ENCODE measurements at regions not wholly inside any gene's neighbourhood (a gene's known extent, or its start where the extent isn't known, plus 50 kb on each side); places are given as distances from the start of the nearest gene placed in this dataset.

- Histone ChIP-seq H3K9me3 (peaks cover 0 to 7% (median 0%) of the 10 kb centered on the region in 12 donors), H3K36me3 (no peaks in the 10 kb centered on the region), H3K4me3 (no peak overlapping the region), H3K27ac (no peak overlapping the region), H3K4me1 (no peaks in the 10 kb centered on the region), H3K27me3 (no peaks in the 10 kb centered on the region)
- WGBS, 4 donors = 69 to 77% (median 73%) methylated on average over 3 of the region's 3 CpGs
- intact Hi-C loops (cut with DNase I) = no loop called here
- ATAC-seq (no peak), DNase-seq (no peak)
- TF ChIP-seq POLR2A (IDR thresholded peaks at IDR 0.05) = no peak
- TF ChIP-seq, protein P1, sequence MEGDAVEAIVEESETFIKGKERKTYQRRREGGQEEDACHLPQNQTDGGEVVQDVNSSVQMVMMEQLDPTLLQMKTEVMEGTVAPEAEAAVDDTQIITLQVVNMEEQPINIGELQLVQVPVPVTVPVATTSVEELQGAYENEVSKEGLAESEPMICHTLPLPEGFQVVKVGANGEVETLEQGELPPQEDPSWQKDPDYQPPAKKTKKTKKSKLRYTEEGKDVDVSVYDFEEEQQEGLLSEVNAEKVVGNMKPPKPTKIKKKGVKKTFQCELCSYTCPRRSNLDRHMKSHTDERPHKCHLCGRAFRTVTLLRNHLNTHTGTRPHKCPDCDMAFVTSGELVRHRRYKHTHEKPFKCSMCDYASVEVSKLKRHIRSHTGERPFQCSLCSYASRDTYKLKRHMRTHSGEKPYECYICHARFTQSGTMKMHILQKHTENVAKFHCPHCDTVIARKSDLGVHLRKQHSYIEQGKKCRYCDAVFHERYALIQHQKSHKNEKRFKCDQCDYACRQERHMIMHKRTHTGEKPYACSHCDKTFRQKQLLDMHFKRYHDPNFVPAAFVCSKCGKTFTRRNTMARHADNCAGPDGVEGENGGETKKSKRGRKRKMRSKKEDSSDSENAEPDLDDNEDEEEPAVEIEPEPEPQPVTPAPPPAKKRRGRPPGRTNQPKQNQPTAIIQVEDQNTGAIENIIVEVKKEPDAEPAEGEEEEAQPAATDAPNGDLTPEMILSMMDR (IDR thresholded peaks at IDR 0.05) = no peak
Measured at GRCh38 chr2:36087344-36087743, 268.2 kb upstream of the CRIM1 start.

DNA sequence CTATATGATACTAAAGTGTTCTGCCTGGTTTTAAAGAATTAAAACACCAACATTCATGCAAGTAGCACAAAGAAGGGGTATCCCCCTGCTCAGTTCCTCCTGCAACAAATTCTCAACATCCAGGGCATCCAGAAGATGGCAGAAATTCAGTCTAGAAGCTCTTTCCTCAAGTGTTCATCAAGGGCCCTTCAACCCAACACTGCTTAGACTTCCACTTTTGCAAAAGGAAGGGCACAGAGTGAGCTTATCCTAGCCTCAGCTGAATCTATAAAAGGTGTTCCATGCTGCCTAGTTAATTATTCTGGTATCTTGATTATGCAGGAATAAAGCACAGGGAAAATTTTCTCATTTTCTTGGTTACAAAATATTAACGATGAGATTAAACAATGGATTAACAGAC is 275.8 kb upstream of the CRIM1 start:
- 91 to 98% (median 93%) methylated on average over 1 of the region's 1 CpG for WGBS, 4 donors
- Histone ChIP-seq H3K27ac (no peak overlapping the region), H3K36me3 (no peaks in the 10 kb centered on the region), H3K27me3 (no peaks in the 10 kb centered on the region), H3K4me3 (no peak overlapping the region), H3K4me1 (no peaks in the 10 kb centered on the region), H3K9me3 (no peaks in the 10 kb centered on the region)
- no peak for TF ChIP-seq POLR2A (IDR thresholded peaks at IDR 0.05)
- TF ChIP-seq, protein P1 (IDR thresholded peaks at IDR 0.05) = no peak
- intact Hi-C loops (cut with DNase I) = no loop called here
- DNase-seq (no peak), ATAC-seq (no peak)

DNA sequence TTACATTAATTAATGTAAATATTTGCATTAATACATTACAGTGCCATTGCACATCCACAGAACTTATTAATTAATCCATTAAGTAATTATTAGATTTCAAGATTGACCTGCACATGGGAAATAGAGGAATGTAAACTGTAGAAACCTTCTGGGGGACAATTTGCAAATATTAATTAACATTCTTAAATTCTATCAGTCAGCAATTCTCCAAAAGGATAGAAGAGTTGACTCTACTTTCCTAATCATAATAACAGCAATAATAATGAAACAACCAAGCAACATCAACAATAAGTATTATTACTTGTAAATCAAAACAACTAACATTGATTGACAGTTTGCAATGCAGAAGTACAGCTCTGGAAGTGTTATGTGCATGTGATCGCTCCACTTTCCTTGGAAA is 281.6 kb upstream of the CRIM1 start:
- H3K27ac ChIP-seq = no peak overlapping the region
- no peak for DNase-seq
- no peak for TF ChIP-seq POLR2A (IDR thresholded peaks at IDR 0.05)
- TF ChIP-seq, protein P1 (IDR thresholded peaks at IDR 0.05) = no peak
- H3K27me3 ChIP-seq = no peaks in the 10 kb centered on the region
- no peak for ATAC-seq
- H3K9me3 ChIP-seq = peaks cover 0 to 10% (median 0%) of the 10 kb centered on the region in 12 donors
- intact Hi-C loops (cut with DNase I) = no loop called here
- WGBS, 4 donors = 0% methylated on average over 1 of the region's 1 CpG
- H3K4me3 ChIP-seq = no peak overlapping the region
- no peaks in the 10 kb centered on the region for H3K36me3 ChIP-seq
- H3K4me1 ChIP-seq = no peaks in the 10 kb centered on the region

GRCh38 chr2:36071698-36072097 is 283.9 kb upstream of the CRIM1 start:
- WGBS, 4 donors = 48 to 62% (median 58%) methylated on average over 1 of the region's 1 CpG
- ATAC-seq (no peak), DNase-seq (no peak)
- TF ChIP-seq, protein P1 (IDR thresholded peaks at IDR 0.05) = no peak
- TF ChIP-seq POLR2A (IDR thresholded peaks at IDR 0.05) = no peak
- intact Hi-C loops (cut with DNase I) = no loop called here
- H3K4me3 ChIP-seq = no peak overlapping the region
- no peak overlapping the region for H3K27ac ChIP-seq
- no peaks in the 10 kb centered on the region for H3K36me3 ChIP-seq
- no peaks in the 10 kb centered on the region for H3K27me3 ChIP-seq
- H3K9me3 ChIP-seq = peaks cover 0 to 11% (median 0%) of the 10 kb centered on the region in 12 donors
- no peaks in the 10 kb centered on the region for H3K4me1 ChIP-seq
